Lower leg skin (tissue), 4 donors: ENCODE measurements at regions not wholly inside any gene's neighbourhood (a gene's known extent, or its start where the extent isn't known, plus 50 kb on each side); places are given as distances from the start of the nearest gene placed in this dataset.

Experiments used
- DNase-seq, 2 donors: peaks; one replicate each; pipeline ENCODE4 v3.0.0-alpha.2; 2019; ENCODE audit warnings: low spot score in 2 of 2
- H3K4me3 ChIP-seq: fragments of 200-600 bp; sonication (generic); 2 replicates; pipeline ENCODE4 v1.5.1; 2017; ENCODE audit warnings: mild to moderate bottlenecking, low read depth; ENCODE audit not compliant: poor library complexity, severe bottlenecking
- CTCF ChIP-seq, 3 donors: fragments of 450-650 bp; IDR thresholded peaks; one replicate each; pipeline ENCODE4 v1.5.1; 2016; ENCODE audit warnings: antibody characterized with exemption in 3 of 3, mild to moderate bottlenecking in 3 of 3, moderate library complexity in 2 of 3
- POLR2A ChIP-seq, 2 donors: fragments of 450-650 bp; IDR thresholded peaks; one replicate each; pipeline ENCODE4 v1.6.1; 2016 to 2017; ENCODE audit warnings: antibody characterized with exemption in 2 of 2, mild to moderate bottlenecking in 1 of 2, moderate library complexity in 1 of 2
- WGBS, 2 donors: methylation state at CpG; one replicate each; pipeline ENCODE4 v1.1.5; 2018; 5-methylcytosine and 5-hydroxymethylcytosine counted together
- intact Hi-C: fragments of 100-400 bp; cut with DNase I; formaldehyde crosslinking; loops from one replicate; pipeline ENCODE4 v1.15.0; 2023; ENCODE audit warnings: low total_unique reads

GRCh38 chr5:117456866-117457470, 882.3 kb upstream of the SEMA6A start:
- intact Hi-C loops: no loop called here
- no peak overlapping the region for H3K4me3 ChIP-seq
- DNase-seq: no peak
- TF ChIP-seq CTCF (IDR thresholded peaks at IDR 0.05) (no peak), POLR2A (IDR thresholded peaks at IDR 0.05) (no peak)
- 55 to 70% methylated on average over 4 of the region's 4 CpGs for WGBS, 2 donors

GRCh38 chr5:117455236-117456233, 880.9 kb upstream of the SEMA6A start:
- no peak for TF ChIP-seq CTCF (IDR thresholded peaks at IDR 0.05)
- TF ChIP-seq POLR2A (IDR thresholded peaks at IDR 0.05): no peak
- no peak overlapping the region for H3K4me3 ChIP-seq
- intact Hi-C loops: no loop called here
- 66 to 67% methylated on average over 17 to 20 of the region's 21 CpGs for WGBS, 2 donors
- peak in 1 of 2 donors; percentile 79 for DNase-seq

GRCh38 chr5:117454716-117455212, 880.1 kb upstream of the SEMA6A start:
- 40 to 49% methylated on average over 13 of the region's 13 CpGs for WGBS, 2 donors
- DNase-seq: peak; percentile 30 to 90
- TF ChIP-seq CTCF (IDR thresholded peaks at IDR 0.05) (no peak), POLR2A (IDR thresholded peaks at IDR 0.05) (no peak)
- no peak overlapping the region for H3K4me3 ChIP-seq
- intact Hi-C loops: no loop called here

- no peak for DNase-seq
- 78 to 79% methylated on average over 4 of the region's 4 CpGs for WGBS, 2 donors
- no peak overlapping the region for H3K4me3 ChIP-seq
Observed at GRCh38 chr5:117436846-117437245, 862.2 kb upstream of the SEMA6A start.

GRCh38 chr5:117435203-117435602, 860.6 kb upstream of the SEMA6A start:
- intact Hi-C loops: no loop called here
- TF ChIP-seq CTCF (IDR thresholded peaks at IDR 0.05) (no peak), POLR2A (IDR thresholded peaks at IDR 0.05) (no peak)
- DNase-seq: no peak
- H3K4me3 ChIP-seq: no peak overlapping the region
- 51 to 55% methylated on average over 2 of the region's 2 CpGs for WGBS, 2 donors

More at GRCh38 chr5:117436846-117437245, 862.2 kb upstream of the SEMA6A start:
- TF ChIP-seq CTCF (IDR thresholded peaks at IDR 0.05) (no peak), POLR2A (IDR thresholded peaks at IDR 0.05) (no peak)
- intact Hi-C loops: no loop called here
